Skin epidermis (tissue), 12 donors: ENCODE measurements at regions not wholly inside any gene's neighbourhood (a gene's known extent, or its start where the extent isn't known, plus 50 kb on each side); places are given as distances from the start of the nearest gene placed in this dataset.

Experiments used
- H3K27ac ChIP-seq, 21 experiments: fragments of 200-600 bp; sonication (generic) in 11 of 21; one replicate each; pipeline ENCODE4 v1.5.0; 2020; ENCODE audit warnings: mild to moderate bottlenecking in 3 of 21, inconsistent platforms in 2 of 21, moderate library complexity in 2 of 21
- H3K4me3 ChIP-seq, 7 experiments: fragments of 200-600 bp; sonication (generic) in 2 of 7; one replicate each; pipeline ENCODE4 v1.5.0; 2020; ENCODE audit warnings: inconsistent platforms in 2 of 7, mild to moderate bottlenecking in 2 of 7, moderate library complexity in 1 of 7

DNA sequence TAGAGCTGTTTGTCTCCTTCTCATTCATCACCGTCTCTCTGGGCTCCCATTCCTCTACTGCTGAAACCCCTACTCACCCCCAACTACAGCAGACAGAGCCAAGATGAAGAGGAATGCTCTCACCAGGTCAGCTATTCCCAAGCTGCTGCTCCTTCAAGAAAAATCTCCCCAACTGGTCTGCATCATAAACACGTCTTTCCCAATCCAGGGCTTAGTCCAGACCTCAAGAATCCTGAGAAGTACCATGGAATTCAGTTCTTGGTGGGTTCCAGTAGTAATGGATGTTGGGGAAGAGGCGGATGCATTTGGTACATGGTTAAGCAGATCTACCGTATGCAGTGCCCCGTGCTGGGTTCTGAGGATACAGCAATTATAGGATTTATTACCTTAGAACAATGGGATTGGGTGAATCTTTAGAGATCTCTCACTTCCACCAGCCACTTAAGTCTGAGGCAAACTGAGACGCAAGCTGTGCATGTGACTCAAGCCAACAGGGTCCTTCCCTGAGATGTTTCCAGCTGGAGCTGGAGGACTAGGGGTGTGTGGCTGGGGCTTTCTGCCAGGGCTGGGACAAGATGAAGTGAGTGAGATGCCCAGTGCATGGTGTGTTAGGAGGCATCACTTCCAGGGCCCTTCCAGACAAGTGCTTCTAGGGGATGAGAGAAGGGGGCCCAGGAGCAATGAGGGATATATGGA is 232.7 kb upstream of the CDH5 start:
- Histone ChIP-seq H3K4me3 (no peak overlapping the region), H3K27ac (peak overlapping the region in 2 of 21 experiments; percentile 2 to 54)

- Histone ChIP-seq H3K27ac (peak overlapping the region in 2 of 21 experiments; percentile 3 to 76), H3K4me3 (no peak overlapping the region)
Measured at GRCh38 chr16:66131895-66132294, 234.6 kb upstream of the CDH5 start.

DNA sequence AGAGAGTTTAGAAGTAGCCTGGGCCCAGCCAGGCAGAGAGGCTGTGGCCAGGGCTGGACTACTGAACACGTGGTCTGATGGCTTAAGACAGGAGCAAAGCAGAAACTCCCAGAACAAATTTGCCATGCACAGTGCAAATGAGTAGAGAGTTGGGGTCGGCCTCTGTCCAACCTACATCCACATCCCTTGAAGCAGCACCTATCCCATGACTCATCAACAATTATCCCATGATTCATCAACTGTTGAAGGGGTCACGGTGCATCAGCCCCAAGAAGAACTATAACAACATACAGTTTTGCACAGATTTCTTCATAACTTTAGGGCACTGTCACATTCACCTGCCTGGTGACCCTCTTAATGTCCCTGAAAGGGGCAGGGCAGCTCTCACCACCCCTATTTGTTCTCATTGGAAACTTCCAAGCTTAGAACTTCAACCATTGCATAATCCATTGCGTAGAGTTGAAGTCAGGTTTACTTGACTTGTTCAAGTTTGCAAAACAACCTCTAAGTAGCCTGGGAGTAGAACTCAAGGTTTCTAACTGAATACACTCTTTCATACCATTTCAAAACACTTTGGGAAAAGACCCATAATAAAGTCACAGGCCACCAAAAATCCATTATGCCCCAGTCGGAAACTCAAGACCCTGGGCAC is 235.2 kb upstream of the CDH5 start:
- H3K4me3 ChIP-seq: no peak overlapping the region
- H3K27ac ChIP-seq: peak overlapping the region in 3 of 21 experiments; percentile 3 to 76 (median 52)

- Histone ChIP-seq H3K4me3 (no peak overlapping the region), H3K27ac (peak overlapping the region in 5 of 21 experiments; percentile 10 to 76 (median 52))
Measured at GRCh38 chr16:66130296-66130905, 236.1 kb upstream of the CDH5 start.

DNA sequence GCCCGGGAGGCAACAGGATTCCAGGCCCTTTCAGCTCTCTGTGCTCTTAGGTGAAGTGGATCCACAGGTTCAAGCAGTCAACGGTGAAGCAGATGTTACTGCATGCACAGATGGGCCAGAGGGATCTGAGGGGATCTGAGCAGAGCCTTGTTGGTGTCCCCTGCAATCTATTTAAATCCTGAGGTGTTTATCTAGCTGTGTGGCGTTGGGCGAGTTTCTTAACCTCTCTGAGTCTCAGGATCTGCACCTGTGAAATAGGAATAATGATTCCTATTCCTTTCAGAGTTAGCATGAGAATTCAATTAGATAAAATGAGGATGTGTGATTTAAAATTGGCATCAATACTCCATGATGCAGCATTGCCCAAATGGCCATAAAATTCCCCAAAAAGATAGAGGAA is 237.3 kb upstream of the CDH5 start:
- Histone ChIP-seq H3K4me3 (no peak overlapping the region), H3K27ac (peak overlapping the region in 1 of 21 experiments; percentile 31)

GRCh38 chr16:66128371-66128770 is 238.1 kb upstream of the CDH5 start:
- Histone ChIP-seq H3K4me3 (no peak overlapping the region), H3K27ac (peak overlapping the region in 4 of 21 experiments; percentile 2 to 64 (median 42))

DNA sequence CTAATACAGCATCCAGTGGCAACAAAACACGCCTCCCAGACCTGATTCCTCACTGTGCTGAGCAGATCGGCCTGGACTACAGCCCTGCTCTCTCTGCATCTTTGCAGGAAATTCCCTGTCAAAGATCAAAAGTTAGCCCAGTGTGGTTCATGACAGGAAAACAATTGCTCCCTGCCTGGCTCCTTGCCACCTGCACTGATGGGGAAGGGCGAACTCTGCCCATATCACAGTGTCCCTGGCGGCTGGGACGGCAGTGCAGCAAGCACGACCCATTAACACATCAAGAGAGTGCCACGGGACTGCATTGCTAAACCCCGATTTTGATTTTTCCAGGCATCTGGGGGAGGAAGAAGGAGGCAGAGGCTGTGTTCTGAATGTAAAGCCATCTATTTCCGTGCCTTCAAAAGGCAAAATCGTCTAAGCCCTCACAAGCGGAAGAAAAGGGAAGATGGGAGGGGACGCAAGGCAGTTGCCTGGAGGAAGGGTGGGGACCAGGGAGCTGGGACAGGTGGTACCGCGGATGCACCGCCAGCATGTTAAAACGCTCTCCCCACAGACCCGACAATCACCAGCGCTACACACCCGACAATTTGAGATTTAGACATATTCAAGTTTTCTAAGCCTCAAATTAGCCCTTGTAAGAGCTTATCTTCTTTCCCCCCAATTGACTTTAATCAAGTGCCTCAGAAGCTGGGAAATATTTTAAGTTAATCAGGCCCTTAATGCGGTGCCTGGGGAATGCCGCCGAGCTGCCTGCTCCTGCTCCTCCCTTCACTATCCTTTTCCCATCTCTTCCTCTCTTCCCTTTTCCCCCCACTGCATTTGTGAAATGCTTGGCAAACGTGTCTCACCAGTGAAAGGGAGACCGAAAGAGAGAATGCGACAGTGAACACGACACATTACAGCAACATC is 238.8 kb upstream of the CDH5 start:
- Histone ChIP-seq H3K27ac (peak overlapping the region in 4 of 21 experiments; percentile 2 to 64 (median 40)), H3K4me3 (no peak overlapping the region)

DNA sequence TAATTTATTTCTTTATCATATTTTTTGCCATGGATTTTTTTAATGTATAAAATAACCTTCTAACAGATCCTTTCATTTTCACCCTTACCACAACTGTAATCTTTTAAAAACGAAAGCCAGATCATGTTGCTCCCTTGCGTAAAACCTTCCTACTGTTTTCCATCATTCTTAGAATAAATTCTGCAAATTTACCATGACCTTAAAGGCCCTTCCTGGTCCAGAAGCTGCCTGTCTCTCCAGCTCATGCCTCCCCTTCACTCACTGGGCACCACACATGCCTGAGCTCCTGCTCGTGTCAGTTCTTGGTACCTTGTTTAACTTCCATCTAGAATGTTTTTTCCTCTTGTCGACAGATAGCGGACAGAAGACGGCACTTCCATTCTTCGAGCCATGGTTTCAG is 245.0 kb upstream of the CDH5 start:
- Histone ChIP-seq H3K27ac (peak overlapping the region in 1 of 21 experiments; percentile 36), H3K4me3 (no peak overlapping the region)

DNA sequence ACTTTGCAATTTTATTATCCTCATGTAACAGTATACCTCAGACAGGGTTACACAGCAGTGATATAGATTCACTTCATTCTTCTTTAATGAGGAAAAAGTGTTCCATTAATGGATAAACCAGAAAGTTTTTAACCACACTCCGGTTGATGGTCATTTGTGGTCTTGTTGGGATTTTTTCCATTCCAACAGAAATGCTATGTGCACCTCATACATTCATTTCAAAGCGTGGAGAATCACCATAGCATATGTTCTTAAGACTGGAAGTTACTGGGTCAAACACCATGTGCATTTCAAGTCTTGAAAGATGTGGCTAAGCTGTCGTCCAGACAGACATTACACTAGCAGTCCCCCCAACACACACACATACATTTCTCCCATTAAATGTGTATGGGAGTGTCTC is 245.8 kb upstream of the CDH5 start:
- no peak overlapping the region for H3K4me3 ChIP-seq
- no peak overlapping the region for H3K27ac ChIP-seq

- no peak overlapping the region for H3K27ac ChIP-seq
- H3K4me3 ChIP-seq: no peak overlapping the region
Measured at GRCh38 chr16:66116163-66117002, 250.1 kb upstream of the CDH5 start.

GRCh38 chr16:66115373-66115772 is 251.1 kb upstream of the CDH5 start:
- Histone ChIP-seq H3K27ac (no peak overlapping the region), H3K4me3 (no peak overlapping the region)

GRCh38 chr16:66113223-66113622 is 253.3 kb upstream of the CDH5 start:
- H3K4me3 ChIP-seq: no peak overlapping the region
- H3K27ac ChIP-seq: no peak overlapping the region

DNA sequence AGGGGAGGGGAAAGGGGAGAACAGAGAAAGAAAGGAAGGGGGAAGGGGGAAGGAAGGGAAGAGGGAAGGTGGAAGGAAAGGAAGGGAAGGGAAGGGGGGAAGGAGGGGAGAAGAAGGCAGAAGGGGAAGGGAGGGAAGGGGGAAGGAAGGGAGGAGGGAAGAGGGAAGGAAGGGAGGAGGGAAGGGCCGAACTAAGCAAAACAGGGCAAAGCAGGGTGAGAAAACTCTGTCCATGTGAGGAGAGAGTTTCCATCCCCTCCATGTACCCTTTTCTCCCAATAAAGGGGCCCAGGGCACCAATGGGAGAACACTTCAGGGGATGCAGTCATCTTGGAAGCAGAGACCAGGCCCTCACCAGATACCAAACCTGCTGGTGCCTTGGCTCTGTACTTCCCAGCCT is 256.8 kb upstream of the CDH5 start:
- no peak overlapping the region for H3K27ac ChIP-seq
- no peak overlapping the region for H3K4me3 ChIP-seq

- no peak overlapping the region for H3K4me3 ChIP-seq
- peak overlapping the region in 3 of 21 experiments; percentile 20 to 48 (median 36) for H3K27ac ChIP-seq
Measured at GRCh38 chr16:66107661-66108060, 258.8 kb upstream of the CDH5 start.

DNA sequence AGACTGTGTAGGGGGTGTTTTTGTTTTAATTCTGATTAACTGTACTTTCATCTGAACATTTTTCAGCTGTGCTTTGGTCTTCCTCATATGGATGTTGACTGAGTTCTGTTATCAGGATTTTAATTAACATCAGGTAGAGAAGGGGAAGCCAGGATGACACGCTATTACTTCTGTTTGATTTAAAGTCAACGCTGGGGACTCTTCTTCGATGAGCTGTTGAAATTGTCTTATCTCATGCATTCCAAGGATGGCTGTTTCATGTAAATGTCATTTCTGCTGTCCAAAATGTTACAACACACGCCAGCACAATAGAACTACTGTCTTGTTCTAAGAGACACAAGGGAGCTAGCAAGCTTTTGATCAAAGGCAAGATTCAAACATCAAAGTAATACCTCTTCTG is 263.3 kb upstream of the CDH5 start:
- no peak overlapping the region for H3K27ac ChIP-seq
- no peak overlapping the region for H3K4me3 ChIP-seq

DNA sequence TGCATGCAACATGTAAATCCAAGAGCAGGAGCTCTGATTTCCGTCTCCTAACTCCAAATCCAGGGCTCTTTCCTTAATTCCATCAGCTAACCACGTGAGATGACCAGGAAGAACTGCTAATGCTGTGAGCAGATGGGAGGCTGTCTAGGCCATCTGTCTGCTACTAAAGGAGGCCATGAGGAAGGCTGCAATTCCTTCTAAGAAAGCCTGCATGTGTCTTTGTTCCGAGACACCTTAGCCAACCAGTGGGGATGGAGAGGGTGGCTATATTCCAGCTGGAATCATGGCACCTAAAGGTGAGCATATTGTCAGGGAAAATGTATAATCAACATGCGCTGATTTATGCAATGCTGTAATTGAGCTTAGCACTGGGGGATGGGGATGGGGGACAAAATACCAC is 267.2 kb upstream of the CDH5 start:
- Histone ChIP-seq H3K4me3 (no peak overlapping the region), H3K27ac (no peak overlapping the region)

DNA sequence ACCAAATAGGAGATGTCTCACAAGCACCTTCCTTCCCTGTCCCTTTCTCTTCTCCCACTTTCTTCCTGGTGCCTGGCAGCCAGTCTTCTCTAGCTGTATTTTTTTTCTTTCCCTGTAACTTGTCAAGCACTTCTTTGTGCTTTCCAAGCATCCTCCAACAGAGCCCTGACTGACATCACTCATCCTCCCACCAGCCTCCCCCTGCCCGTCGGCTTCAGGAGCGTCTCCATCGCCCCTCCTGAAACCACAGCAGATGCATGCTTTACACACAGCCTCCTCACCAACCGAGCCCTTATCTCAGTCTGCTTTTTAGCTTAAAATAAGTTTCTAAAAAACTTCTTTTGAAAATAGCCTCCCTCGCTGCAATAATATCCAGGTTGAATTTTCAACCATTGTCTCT is 268.7 kb upstream of the CDH5 start:
- Histone ChIP-seq H3K27ac (no peak overlapping the region), H3K4me3 (no peak overlapping the region)

DNA sequence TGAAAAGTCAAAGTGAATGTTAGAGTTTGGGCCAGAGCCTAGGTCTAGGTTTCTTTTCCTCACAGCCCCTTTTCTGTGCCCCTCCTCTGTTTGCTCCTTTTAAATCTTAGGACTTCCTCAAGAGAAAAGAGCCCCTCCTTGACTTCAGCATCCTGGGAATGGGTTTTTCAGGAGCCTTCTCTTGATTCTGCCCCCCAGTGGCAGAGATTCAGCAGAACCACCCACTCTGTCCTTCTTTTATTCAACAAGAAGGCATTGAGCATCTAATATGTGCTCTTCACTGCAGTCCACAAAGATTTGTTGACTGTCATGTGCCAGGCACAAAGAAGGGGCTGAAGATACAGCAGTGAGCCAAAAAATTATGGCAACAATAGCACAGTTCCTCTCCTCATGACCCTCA is 270.8 kb upstream of the CDH5 start:
- H3K27ac ChIP-seq: no peak overlapping the region

GRCh38 chr16:66093191-66093590 is 273.3 kb upstream of the CDH5 start:
- H3K27ac ChIP-seq: peak overlapping the region in 3 of 21 experiments; percentile 4 to 68 (median 60)
- no peak overlapping the region for H3K4me3 ChIP-seq

More for the DNA sequence above, 270.8 kb upstream of the CDH5 start:
- no peak overlapping the region for H3K4me3 ChIP-seq
